ENCODE measurements at regions not wholly inside any gene's neighbourhood (a gene's known extent, or its start where the extent isn't known, plus 50 kb on each side); places are given as distances from the start of the nearest gene placed in this dataset.
"Not testable (repeated sequence)": the region's sequence is repeated elsewhere in the genome, so short reads cannot be mapped to it uniquely, and the experiment has no call there.

GRCh38 chr13:80551650-80552497, 210.9 kb upstream of the SPRY2 start:
- no peak for DNase-seq

- no peak for DNase-seq
Observed at GRCh38 chr13:80550971-80551441, 210.1 kb upstream of the SPRY2 start.

GRCh38 chr13:80548915-80549314, 208.0 kb upstream of the SPRY2 start:
- DNase-seq, result no peak

- DNase-seq, result no peak
Observed at GRCh38 chr13:80547885-80548825, 207.2 kb upstream of the SPRY2 start.

- DNase-seq, result no peak
Observed at GRCh38 chr13:80547341-80547740, 206.4 kb upstream of the SPRY2 start.

GRCh38 chr13:80533175-80533574, 192.2 kb upstream of the SPRY2 start:
- DNase-seq, result no peak

- no peak for DNase-seq
Observed at GRCh38 chr13:80530902-80531301, 190.0 kb upstream of the SPRY2 start.

GRCh38 chr13:80530191-80530590, 189.3 kb upstream of the SPRY2 start:
- DNase-seq, result no peak

- no peak for DNase-seq
Observed at GRCh38 chr13:80529734-80530133, 188.8 kb upstream of the SPRY2 start.

- DNase-seq, result no peak
Observed at GRCh38 chr13:80528733-80529132, 187.8 kb upstream of the SPRY2 start.

- DNase-seq, result no peak
Observed at GRCh38 chr13:80527400-80527799, 186.5 kb upstream of the SPRY2 start.

- no peak for DNase-seq
Observed at GRCh38 chr13:80524447-80525215, 183.7 kb upstream of the SPRY2 start.

- no peak for DNase-seq
Observed at GRCh38 chr13:80523134-80523533, 182.2 kb upstream of the SPRY2 start.

GRCh38 chr13:80522463-80522862, 181.5 kb upstream of the SPRY2 start:
- not testable (repeated sequence) for DNase-seq

GRCh38 chr13:80516818-80517348, 176.0 kb upstream of the SPRY2 start:
- no peak for DNase-seq

- no peak for DNase-seq
Observed at GRCh38 chr13:80515296-80515695, 174.4 kb upstream of the SPRY2 start.

- no peak for DNase-seq
Observed at GRCh38 chr13:80513196-80513595, 172.3 kb upstream of the SPRY2 start.

GRCh38 chr13:80510686-80511085, 169.8 kb upstream of the SPRY2 start:
- DNase-seq, result no peak

- DNase-seq, result no peak
Observed at GRCh38 chr13:80509264-80509663, 168.3 kb upstream of the SPRY2 start.

GRCh38 chr13:80508031-80508430, 167.1 kb upstream of the SPRY2 start:
- no peak for DNase-seq

- no peak for DNase-seq
Observed at GRCh38 chr13:80504453-80504852, 163.5 kb upstream of the SPRY2 start.

GRCh38 chr13:80502359-80502758, 161.4 kb upstream of the SPRY2 start:
- DNase-seq, result no peak

GRCh38 chr13:80501556-80501955, 160.6 kb upstream of the SPRY2 start:
- DNase-seq, result no peak
